Glomerular visceral epithelial cell (primary cell): ENCODE measurements at regions not wholly inside any gene's neighbourhood (a gene's known extent, or its start where the extent isn't known, plus 50 kb on each side); places are given as distances from the start of the nearest gene placed in this dataset.

Experiments
- DNase-seq: peaks from one replicate; pipeline ENCODE4 v3.0.0-alpha.2; 2016; ENCODE audit errors: extremely low spot score

- DNase-seq = no peak
Measured at GRCh38 chr9:82216435-82216834, 227.9 kb downstream of the SPATA31D1 start.

GRCh38 chr9:82223442-82223841 is 234.9 kb downstream of the SPATA31D1 start:
- no peak for DNase-seq

- no peak for DNase-seq
Measured at GRCh38 chr9:82231411-82231810, 242.8 kb downstream of the SPATA31D1 start.

- no peak for DNase-seq
Measured at GRCh38 chr9:82234160-82234943, 245.8 kb downstream of the SPATA31D1 start.

- DNase-seq = no peak
Measured at GRCh38 chr9:82242285-82242963, 253.9 kb downstream of the SPATA31D1 start.

- peak; percentile 10 for DNase-seq
Measured at GRCh38 chr9:82247318-82247717, 258.7 kb downstream of the SPATA31D1 start.

GRCh38 chr9:82252116-82252515 is 263.5 kb downstream of the SPATA31D1 start:
- DNase-seq = no peak

- DNase-seq = no peak
Measured at GRCh38 chr9:82254646-82255367, 266.2 kb downstream of the SPATA31D1 start.

GRCh38 chr9:82255481-82256176 is 267.1 kb downstream of the SPATA31D1 start:
- DNase-seq = no peak

GRCh38 chr9:82260691-82261090 is 272.1 kb downstream of the SPATA31D1 start:
- no peak for DNase-seq

GRCh38 chr9:82263619-82264018 is 275.0 kb downstream of the SPATA31D1 start:
- no peak for DNase-seq

- DNase-seq = no peak
Measured at GRCh38 chr9:82271106-82271561, 282.6 kb downstream of the SPATA31D1 start.

- DNase-seq = no peak
Measured at GRCh38 chr9:82273121-82273520, 284.5 kb downstream of the SPATA31D1 start.

- DNase-seq = no peak
Measured at GRCh38 chr9:82275258-82275927, 286.8 kb downstream of the SPATA31D1 start.

GRCh38 chr9:82281066-82281465 is 292.5 kb downstream of the SPATA31D1 start:
- DNase-seq = no peak

GRCh38 chr9:82284758-82285157 is 296.2 kb downstream of the SPATA31D1 start:
- DNase-seq = no peak

- DNase-seq = no peak
Measured at GRCh38 chr9:82295181-82295580, 306.6 kb downstream of the SPATA31D1 start.

GRCh38 chr9:82299870-82300269 is 311.3 kb downstream of the SPATA31D1 start:
- no peak for DNase-seq

- no peak for DNase-seq
Measured at GRCh38 chr9:82302968-82303655, 314.5 kb downstream of the SPATA31D1 start.

GRCh38 chr9:82308836-82309235 is 320.3 kb downstream of the SPATA31D1 start:
- no peak for DNase-seq

GRCh38 chr9:82313697-82314096 is 325.1 kb downstream of the SPATA31D1 start:
- no peak for DNase-seq
